Stimulated activated CD4-positive, alpha-beta T cell treated with anti-CD3 and anti-CD28 coated beads, Interleukin-4, amount 100 ng/mL, for 4 hours (primary cell): ENCODE measurements at regions not wholly inside any gene's neighbourhood (a gene's known extent, or its start where the extent isn't known, plus 50 kb on each side); places are given as distances from the start of the nearest gene placed in this dataset.

Experiments
- DNase-seq, 2 experiments: peaks; one replicate each; pipeline ENCODE4 v3.0.0-alpha.2; 2020

DNA sequence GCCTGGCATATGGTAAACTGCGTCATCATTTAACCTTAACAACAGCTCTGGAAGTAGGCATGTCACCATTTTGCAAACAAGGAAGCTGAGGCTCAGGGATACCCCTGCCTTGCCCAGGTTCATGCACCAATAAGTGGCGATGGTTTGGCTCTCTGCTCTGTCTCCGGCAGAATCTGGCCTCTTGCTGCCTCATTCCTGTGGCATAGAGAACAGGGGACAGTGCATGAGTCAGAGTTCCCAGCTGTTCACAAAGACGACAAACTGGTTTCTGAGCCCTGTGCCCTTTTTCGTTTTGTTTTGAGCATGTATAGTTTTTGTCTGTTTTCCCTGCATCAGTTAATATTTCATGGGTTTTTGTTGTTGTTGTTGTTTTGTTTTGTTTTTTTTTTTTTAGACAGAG is 236.8 kb downstream of the OPA1 start:
- DNase-seq = no peak

DNA sequence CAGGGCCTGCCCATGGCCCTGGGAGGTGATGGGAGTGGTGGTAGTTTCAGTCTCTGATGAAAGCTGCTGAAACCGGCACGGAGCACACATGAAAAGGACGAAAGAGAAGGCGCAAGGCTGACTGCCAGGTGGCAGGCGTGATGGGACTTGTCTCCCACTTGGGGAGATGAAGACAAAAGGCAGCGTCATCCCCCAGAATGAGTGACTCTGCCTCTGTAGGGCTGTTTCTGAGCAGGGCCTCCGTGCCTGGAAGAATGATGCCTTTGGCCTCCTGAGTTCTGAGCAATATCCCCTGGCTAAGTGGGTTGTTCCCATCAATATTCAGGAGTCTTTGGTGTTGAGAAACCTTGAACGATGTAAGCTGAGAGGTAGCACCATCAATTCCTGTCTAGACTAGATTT is 237.8 kb downstream of the OPA1 start:
- DNase-seq = no peak

DNA sequence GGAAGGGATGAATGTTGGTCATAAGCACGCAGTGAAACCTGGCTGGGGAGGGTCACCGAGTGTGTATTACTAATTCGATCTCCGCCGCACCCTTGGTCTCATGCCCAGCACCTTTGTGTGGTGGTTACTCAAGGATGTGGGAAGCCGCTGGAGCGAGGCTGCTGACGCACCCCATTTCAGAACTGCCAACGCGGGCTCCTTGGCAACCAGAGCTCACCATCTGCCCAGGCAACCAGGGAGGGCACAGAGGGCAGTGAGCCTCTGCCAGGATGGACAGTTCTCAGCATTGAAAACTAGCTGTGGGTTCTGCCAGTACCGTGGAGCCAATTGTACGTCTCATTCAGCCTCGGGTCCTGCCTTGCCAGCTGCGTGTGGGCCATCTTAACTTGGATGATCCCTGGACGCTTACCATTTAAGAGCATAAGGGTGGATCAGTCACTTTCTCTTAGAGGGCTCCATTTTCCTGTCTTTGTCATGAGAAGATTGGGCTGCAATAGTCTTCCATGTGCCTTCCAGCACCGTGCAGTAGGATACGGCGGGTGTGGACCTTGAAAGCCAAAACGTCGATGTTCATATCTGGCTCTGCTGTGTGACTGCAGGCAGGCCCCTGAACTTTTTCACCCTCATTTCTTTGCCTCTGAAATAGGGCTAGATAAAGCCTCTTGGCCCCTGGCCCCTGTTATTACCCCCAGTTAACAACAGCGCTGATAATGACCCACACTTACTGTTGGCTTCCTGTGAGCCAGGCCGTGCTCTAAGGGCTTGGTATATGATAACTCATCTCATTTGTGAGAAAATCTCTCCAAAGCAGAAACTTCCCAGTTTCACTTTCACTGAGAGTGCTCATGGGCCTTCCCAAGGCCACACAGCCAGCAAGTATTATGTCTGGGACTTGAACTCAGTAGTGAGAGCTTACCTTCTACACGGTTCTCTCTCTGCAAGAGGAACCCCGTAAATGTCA is 238.8 kb downstream of the OPA1 start:
- no peak for DNase-seq

GRCh38 chr3:193832833-193833413 is 239.9 kb downstream of the OPA1 start:
- DNase-seq = no peak

GRCh38 chr3:193833592-193833991 is 240.6 kb downstream of the OPA1 start:
- DNase-seq = no peak

GRCh38 chr3:193835414-193835813 is 242.4 kb downstream of the OPA1 start:
- no peak for DNase-seq

GRCh38 chr3:193836511-193836910 is 243.5 kb downstream of the OPA1 start:
- no peak for DNase-seq

- DNase-seq = no peak
Observed at GRCh38 chr3:193836918-193837317, 243.9 kb downstream of the OPA1 start.

DNA sequence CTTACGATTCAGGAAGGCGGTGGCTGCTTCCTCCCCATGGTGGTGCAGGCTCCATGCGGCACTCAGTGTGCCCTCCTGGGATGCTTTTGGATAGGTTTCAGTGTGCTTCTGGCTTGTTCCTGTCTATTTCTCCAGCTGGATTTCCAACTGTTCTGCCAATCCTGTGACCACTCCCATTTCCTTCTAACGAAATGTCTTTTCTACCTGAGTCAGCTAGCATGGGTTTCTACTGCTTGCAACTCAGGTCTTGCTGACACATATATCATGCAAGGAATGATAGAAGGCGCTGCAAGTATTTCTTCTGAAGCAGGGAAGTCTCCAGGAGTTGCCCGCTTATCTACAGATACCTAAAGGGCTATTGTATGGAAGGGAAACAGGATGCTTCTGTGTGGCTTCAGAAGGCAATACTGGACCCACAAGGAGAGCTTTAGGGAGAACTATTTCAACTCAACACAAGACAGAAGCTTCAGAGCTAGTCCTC is 244.4 kb downstream of the OPA1 start:
- DNase-seq = no peak

DNA sequence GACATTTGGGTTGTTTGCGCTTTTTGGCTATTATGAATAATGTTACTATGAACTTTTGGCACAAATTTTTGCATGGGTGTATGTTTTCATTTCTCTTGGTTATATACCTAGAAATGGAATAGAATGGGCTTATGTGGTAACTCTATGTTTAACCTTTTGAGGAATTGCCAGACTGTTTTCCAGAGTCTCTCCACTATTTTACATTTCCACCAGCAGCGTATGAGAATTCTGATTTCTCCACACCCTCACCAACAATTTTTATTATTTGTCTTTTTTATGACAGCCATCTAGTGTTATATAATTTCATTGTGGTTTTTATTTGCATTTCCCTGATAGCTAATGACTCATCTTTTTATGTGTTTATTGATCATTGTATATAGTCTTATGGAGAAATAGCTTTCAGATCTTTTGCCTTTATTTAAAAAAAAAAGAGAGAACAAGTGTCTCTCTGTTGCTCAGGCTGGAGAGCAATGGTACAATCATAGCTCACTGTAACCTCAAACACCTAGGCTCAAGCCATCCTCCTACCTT is 247.2 kb downstream of the OPA1 start:
- DNase-seq = no peak

DNA sequence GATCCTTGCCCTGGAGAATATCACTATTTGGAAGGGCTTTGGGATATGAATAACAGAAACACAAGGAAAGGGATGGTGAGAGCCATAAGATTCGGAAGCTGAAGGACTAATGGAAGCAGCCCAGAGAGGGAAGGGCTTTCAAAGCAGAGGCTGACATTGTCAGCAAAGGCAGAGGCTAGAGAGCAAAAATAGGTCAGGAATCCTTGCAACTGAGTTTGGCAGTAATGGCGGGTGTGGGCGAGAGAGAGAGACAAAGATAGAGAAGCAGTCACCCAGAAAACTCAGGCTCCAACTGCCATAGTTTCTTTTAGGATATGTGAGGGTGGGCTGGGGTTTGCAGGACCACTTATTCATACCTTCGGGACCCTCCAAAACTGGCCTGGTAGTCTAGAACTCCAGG is 248.6 kb downstream of the OPA1 start:
- DNase-seq = no peak

DNA sequence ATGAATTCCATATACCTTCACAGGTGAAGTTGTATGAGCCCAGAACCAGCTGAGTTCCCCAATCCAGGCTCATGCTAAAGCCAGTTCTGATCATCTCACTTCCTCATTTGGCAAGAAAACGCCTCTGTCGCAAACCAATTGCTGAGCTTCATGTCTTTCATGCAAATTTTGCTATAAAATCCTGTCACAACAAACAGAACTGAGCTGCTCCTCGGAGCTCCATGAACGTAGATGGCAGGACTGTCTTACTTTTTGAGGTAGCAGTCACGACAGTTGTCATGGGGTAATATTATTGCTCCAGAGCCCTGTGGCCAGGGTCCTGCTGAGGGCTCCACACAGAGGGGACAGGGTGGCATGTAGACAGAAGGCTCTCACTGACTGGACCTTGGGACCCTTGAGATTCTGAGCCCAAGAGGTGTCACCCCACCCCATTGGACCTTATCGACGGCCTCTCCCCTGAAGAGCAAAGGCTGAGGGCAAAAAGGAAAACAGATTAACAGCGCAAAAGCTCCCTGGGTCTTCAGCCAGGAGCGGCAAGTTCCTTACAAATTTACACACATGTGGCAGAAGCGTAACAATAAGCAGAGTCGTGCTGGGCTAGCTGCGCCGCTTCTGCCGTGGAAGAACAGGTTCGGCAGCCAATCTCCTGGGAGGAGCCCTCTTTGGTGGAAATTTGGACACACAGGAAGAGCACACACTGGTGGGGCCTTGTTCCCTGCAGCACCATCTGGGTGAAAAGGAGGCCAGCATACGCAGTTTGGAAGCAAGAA is 249.2 kb downstream of the OPA1 start:
- no peak for DNase-seq

DNA sequence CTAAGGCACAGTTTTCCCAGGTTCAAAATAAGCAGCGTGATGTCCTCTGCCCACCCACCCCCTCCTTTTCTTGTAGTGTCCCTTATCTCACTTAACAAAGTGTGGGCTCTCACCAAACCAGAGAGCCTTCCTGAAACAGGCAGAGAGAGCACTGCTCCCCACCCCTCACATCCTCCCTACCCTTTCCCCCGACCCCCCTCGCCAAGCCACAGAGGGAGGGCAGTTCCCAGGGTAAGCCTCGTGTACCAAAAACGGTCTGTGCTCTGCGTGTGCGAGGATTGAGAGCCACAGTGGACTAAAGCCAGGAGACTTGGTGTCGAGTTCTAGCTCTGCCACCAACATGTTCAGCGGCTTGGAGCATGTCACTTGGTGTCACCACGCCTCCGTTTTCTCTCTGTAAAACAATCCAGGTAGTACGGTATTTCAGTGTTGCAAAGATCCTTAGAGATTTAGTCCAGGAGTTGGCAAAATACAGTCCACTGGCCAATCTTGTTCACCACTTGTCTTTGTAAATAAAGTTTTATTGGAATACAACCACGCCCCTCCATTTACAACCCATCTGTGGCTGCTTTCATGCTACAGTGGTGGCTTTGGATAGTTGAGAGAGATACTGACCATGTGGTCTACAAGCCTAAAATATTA is 249.9 kb downstream of the OPA1 start:
- no peak for DNase-seq

GRCh38 chr3:193843474-193844301 is 250.7 kb downstream of the OPA1 start:
- DNase-seq = no peak

DNA sequence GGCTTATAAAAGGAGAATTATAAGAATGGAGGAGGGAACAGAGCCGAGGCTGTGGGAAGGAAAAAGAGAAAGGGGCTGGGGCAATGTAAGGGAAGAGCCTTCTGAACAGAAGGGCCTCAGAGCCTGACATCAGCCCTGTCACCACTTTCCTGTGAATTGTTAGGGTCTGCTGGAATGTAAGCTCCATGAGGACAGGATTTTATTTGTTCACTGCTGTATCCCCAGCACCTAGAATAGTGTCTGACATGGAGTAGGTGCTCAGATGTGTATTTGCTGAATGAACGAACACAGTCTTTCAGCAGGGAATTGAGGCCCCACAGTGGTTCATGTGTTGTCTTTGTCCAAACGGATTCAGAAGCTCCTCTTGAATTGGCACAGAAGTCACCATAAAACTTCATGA is 251.5 kb downstream of the OPA1 start:
- no peak for DNase-seq

DNA sequence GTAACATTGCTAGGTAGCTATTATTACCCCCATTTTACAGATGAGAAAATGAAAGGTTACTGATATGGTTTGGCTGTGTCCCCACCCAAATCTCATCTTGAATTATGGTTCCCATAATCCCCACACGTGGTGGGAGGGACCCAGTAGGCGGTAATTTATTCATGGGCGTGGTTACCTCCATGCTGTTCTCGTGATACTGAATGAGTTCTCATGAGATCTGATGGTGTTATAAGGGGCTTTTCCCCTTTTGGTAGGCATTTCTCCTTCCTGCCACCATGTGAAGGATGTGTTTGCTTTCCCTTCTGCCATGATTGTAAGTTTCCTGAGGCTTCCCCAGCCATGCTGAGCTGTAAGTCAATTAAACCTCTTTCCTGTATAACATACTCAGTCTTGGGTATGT is 252.1 kb downstream of the OPA1 start:
- no peak for DNase-seq

- DNase-seq = no peak
Observed at GRCh38 chr3:193846569-193846968, 253.6 kb downstream of the OPA1 start.

GRCh38 chr3:193847402-193847801 is 254.4 kb downstream of the OPA1 start:
- DNase-seq = no peak

DNA sequence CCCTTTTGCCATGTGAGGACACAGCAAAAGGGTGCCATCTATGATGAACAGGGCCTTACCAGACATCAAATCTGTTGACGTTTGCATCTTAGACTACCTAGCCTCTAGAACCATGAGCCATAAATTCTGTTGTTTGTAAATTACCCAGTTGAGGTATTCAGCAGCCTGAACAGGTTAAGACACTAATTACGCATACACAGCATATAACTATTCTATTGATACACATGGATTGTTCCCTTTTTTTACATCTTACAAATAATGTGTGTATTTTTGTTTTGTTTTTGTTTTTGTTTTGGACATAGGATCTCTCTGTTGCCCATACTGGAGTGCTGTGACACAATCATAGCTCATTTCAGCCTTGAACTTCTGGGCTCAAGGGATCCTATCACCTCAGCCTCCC is 255.5 kb downstream of the OPA1 start:
- no peak for DNase-seq

DNA sequence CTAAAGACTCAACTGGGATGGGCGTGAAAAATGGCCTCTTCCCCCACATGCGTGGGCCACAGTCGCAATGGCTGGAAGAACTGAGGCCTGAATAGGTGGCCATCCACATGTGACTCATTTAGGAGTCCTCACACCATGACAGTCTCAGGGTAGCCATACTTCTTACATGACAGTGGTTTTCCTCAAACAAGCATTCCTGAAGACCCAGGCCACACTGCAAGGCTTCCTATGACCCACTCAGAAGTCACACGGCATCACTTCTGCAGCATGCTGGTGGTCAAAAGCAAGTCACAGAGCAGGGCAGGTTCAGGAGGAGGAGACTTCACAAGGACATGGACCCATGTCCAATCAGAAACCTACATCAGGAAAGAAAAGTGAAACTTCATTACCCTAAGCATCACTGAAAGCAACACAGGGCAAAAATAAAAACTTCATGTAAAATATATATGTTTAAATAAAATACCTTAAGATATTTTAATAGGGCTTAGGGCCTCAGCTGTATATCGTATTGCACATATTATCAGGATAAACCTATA is 257.1 kb downstream of the OPA1 start:
- DNase-seq = no peak

GRCh38 chr3:193851428-193851847 is 258.4 kb downstream of the OPA1 start:
- DNase-seq = no peak
